K562 (cell line): ENCODE measurements at regions not wholly inside any gene's neighbourhood (a gene's known extent, or its start where the extent isn't known, plus 50 kb on each side); places are given as distances from the start of the nearest gene placed in this dataset.

Experiments
- ATAC-seq: fragments of 200-7000 bp; cut with Tn5 transposase; 3 replicates; pipeline ENCODE4 v1.9.1; 2020; ENCODE audit warnings: moderate library complexity
- BruUV-seq: library from RNA; stranded (reverse); fragments of 400-500 nt; replicated peaks from 2 replicates; lab custom pipeline; 2021; lab: Mats Ljungman, UMichigan
- CTCF ChIA-PET: fragments of 300-600 bp; formaldehyde crosslinking; extraction: SDS; loops from one replicate; lab custom pipeline; 2021; ENCODE audit warnings: low intra/inter-chr PET ratio; lab: Yijun Ruan, JAX
- POLR2A ChIA-PET: fragments of 300-600, 350-650 bp; sonication (Branson Sonifier 250); formaldehyde crosslinking; extraction: SDS; loops from one replicate; lab custom pipeline; 2021; ENCODE audit warnings: antibody characterized with exemption, inconsistent platforms; lab: Yijun Ruan, JAX
- DNase-seq, 4 experiments: peaks; one replicate each; pipeline versions ENCODE4 v3.0.0 to v3.0.0-alpha.2; 2011 to 2018; ENCODE audit warnings: low spot score in 3 of 4, mixed read lengths in 3 of 4; ENCODE audit errors: extremely low read depth in 1 of 4
- FAIRE-seq: peaks from 2 replicates; lab custom pipeline; 2011; peaks lifted over from hg19 to GRCh38; lab: Jason Lieb, UNC
- H2AFZ ChIP-seq: 2 replicates; pipeline ENCODE4 v1.6.0; 2011; ENCODE audit warnings: low read depth, low read length, control low read depth, inconsistent platforms
- H3K27ac ChIP-seq: fragments of 200-600 bp; 3 replicates; pipeline ENCODE4 v1.8.0; 2011; ENCODE audit warnings: low read depth, mild to moderate bottlenecking, control low read depth, inconsistent platforms, low read length, moderate library complexity, mixed read lengths; ENCODE audit errors: extremely low read depth
- H3K27me3 ChIP-seq, 2 experiments: fragments of 300-600 bp in 1 of 2; 2 replicates in 1 of 2; 3 replicates in 1 of 2; pipeline versions ENCODE4 v1.6.0 to v1.8.0; 2011; ENCODE audit warnings: inconsistent platforms in 2 of 2, low read length in 2 of 2, mild to moderate bottlenecking in 1 of 2, mixed read lengths in 1 of 2, moderate library complexity in 1 of 2; ENCODE audit not compliant: control insufficient read depth in 2 of 2, insufficient read depth in 2 of 2
- H3K36me3 ChIP-seq: fragments of 300-600 bp; 3 replicates; pipeline ENCODE4 v1.8.0; 2011; ENCODE audit warnings: mild to moderate bottlenecking, low read length, inconsistent platforms; ENCODE audit not compliant: control insufficient read depth, insufficient read depth
- H3K4me1 ChIP-seq, 2 experiments: fragments of 200-600 bp in 1 of 2; replicated peaks in 1 of 2; 2 replicates in 1 of 2; 3 replicates in 1 of 2; pipeline versions ENCODE4 v1.5.1 to v1.8.0; 2011; ENCODE audit warnings: inconsistent platforms in 2 of 2, low read length in 2 of 2, mild to moderate bottlenecking in 1 of 2, mixed read lengths in 1 of 2, moderate library complexity in 1 of 2; ENCODE audit not compliant: control insufficient read depth in 2 of 2, insufficient read depth in 2 of 2
- H3K4me2 ChIP-seq: 2 replicates; pipeline ENCODE4 v1.6.1; 2011; ENCODE audit warnings: low read length, control low read depth, inconsistent platforms, mixed read lengths; ENCODE audit not compliant: insufficient read depth
- H3K4me3 ChIP-seq: fragments of 200-600 bp; sonication (generic), shearing (Covaris generic); 2 replicates; pipeline ENCODE4 v1.5.1; 2016; ENCODE audit warnings: control low read depth, inconsistent platforms
- H3K79me2 ChIP-seq: fragments of 200-600 bp; 3 replicates; pipeline ENCODE4 v1.8.0; 2011; ENCODE audit warnings: low read length, inconsistent platforms; ENCODE audit not compliant: control insufficient read depth, insufficient read depth
- H3K9ac ChIP-seq, 2 experiments: 2 replicates each; pipeline versions ENCODE4 v1.6.0 to v1.6.1; 2011; ENCODE audit warnings: low read depth in 2 of 2, low read length in 2 of 2, control low read depth in 1 of 2, inconsistent platforms in 1 of 2, mild to moderate bottlenecking in 1 of 2, mixed read lengths in 1 of 2; ENCODE audit not compliant: insufficient read depth in 1 of 2
- H3K9me1 ChIP-seq: one replicate; pipeline ENCODE4 v1.6.0; 2011; ENCODE audit warnings: inconsistent platforms, mild to moderate bottlenecking, low read length, moderate library complexity; ENCODE audit not compliant: control insufficient read depth, insufficient read depth
- H3K9me3 ChIP-seq: replicated peaks from 2 replicates; pipeline ENCODE4 v1.5.1; 2011; ENCODE audit warnings: low read depth, low read length, inconsistent platforms; ENCODE audit not compliant: control insufficient read depth, insufficient read depth
- H4K20me1 ChIP-seq: replicated peaks from 2 replicates; pipeline ENCODE4 v1.6.1; 2011; ENCODE audit warnings: low read length, inconsistent platforms, mixed read lengths; ENCODE audit not compliant: control insufficient read depth, insufficient read depth
- CBX2 ChIP-seq: fragments of 200-600 bp; sonication (generic); IDR thresholded peaks from one replicate; pipeline ENCODE4 v1.6.1; 2012; ENCODE audit warnings: mild to moderate bottlenecking, low read length, inconsistent platforms; ENCODE audit not compliant: insufficient read depth, poor library complexity, severe bottlenecking
- CTCFL ChIP-seq: IDR thresholded peaks from 2 replicates; pipeline ENCODE4 v1.6.1; 2011; ENCODE audit warnings: borderline replicate concordance, low read depth, mild to moderate bottlenecking, moderate library complexity, low read length; ENCODE audit not compliant: insufficient read depth, poor library complexity, severe bottlenecking
- EGR1 ChIP-seq: fragments of 450-650 bp; conservative IDR thresholded peaks from 2 replicates; pipeline ENCODE4 v1.6.1; 2017; ENCODE audit warnings: mild to moderate bottlenecking
- HINFP ChIP-seq: fragments of 450-650 bp; conservative IDR thresholded peaks from 2 replicates; pipeline ENCODE4 v1.6.1; 2016; ENCODE audit warnings: missing genetic modification characterization, low read depth, mild to moderate bottlenecking, control low read depth, missing compliant biosample characterization
- ILF3 ChIP-seq: fragments of 450-650 bp; IDR thresholded peaks from 2 replicates; pipeline ENCODE4 v1.6.1; 2018; ENCODE audit warnings: antibody characterized with exemption, mild to moderate bottlenecking, moderate library complexity, borderline replicate concordance
- NFE2 ChIP-seq: IDR thresholded peaks from 2 replicates; pipeline ENCODE4 v1.6.1; 2014; ENCODE audit warnings: antibody characterized with exemption, low read depth
- RBFOX2 ChIP-seq: fragments of 200-400 bp; formaldehyde crosslinking; IDR thresholded peaks from 2 replicates; pipeline ENCODE4 v1.6.1; 2017; ENCODE audit warnings: low read depth, mild to moderate bottlenecking, low read length, moderate library complexity
- SAP30 ChIP-seq: fragments of 200-600 bp; sonication (generic); IDR thresholded peaks from 2 replicates; pipeline ENCODE4 v1.6.1; 2012; ENCODE audit warnings: borderline replicate concordance, low read depth, mild to moderate bottlenecking, moderate library complexity, low read length, control low read depth, inconsistent platforms; ENCODE audit not compliant: insufficient read depth, poor library complexity, severe bottlenecking
- SLC30A9 ChIP-seq: fragments of 250-450 bp; sonication (Bioruptor Pico); IDR thresholded peaks from 2 replicates; pipeline ENCODE4 v1.8.0; 2022; ENCODE audit warnings: mild to moderate bottlenecking, moderate library complexity
- TAF7 ChIP-seq: fragments of 450-650 bp; IDR thresholded peaks from 2 replicates; pipeline ENCODE4 v1.6.1; 2016; ENCODE audit warnings: missing genetic modification characterization, missing compliant biosample characterization
- ZNF316 ChIP-seq: fragments of 450-650 bp; IDR thresholded peaks from 2 replicates; pipeline ENCODE4 v1.6.1; 2016
- ZNF584 ChIP-seq: fragments of 200-800 bp; sonication (Bioruptor generic); IDR thresholded peaks from 2 replicates; pipeline ENCODE4 v1.6.1; 2016; ENCODE audit warnings: low read depth, mild to moderate bottlenecking, missing genetic modification characterization, missing compliant biosample characterization
- ZNF696 ChIP-seq: fragments of 250-450 bp; sonication (Bioruptor Pico); conservative IDR thresholded peaks from 2 replicates; pipeline ENCODE4 v1.4.0; 2020; ENCODE audit warnings: mild to moderate bottlenecking, moderate library complexity
- ZNF77 ChIP-seq: fragments of 250-450 bp; sonication (Bioruptor Pico); IDR thresholded peaks from 2 replicates; pipeline ENCODE4 v1.5.0; 2020
- WGBS: fragments of 100-300 bp; shearing (Covaris generic); methylation state at CpG from one replicate; pipeline ENCODE4 v1.1.6; 2016; ENCODE audit warnings: low coverage, mixed read lengths; ENCODE audit not compliant: insufficient coverage; ENCODE audit errors: missing lambda C conversion rate; 5-methylcytosine and 5-hydroxymethylcytosine counted together
- in situ Hi-C: fragments of 300-500 bp; cut with MboI; formaldehyde crosslinking; loops from 4 replicates; pipeline ENCODE4 v1.15.0; 2018; ENCODE audit warnings: inconsistent platforms, mixed read lengths
- intact Hi-C: fragments of 100-400 bp; cut with micrococcal nuclease; formaldehyde crosslinking; loops from 2 replicates; pipeline ENCODE4 v1.14.2; 2022

GRCh38 chr4:132313852-132314251 lies 835.2 kb upstream of the PCDH10 start:
- Histone ChIP-seq H3K4me3 (no peak overlapping the region), H3K27me3 (no peaks in the 10 kb centered on the region), H3K4me1 (no peaks in the 10 kb centered on the region), H3K27ac (no peak overlapping the region), H3K9ac (no peak overlapping the region), H3K79me2 (no peaks in the 10 kb centered on the region), H3K36me3 (no peaks in the 10 kb centered on the region), H2AFZ (no peak overlapping the region), H3K4me2 (no peak overlapping the region), H3K9me1 (no peaks in the 10 kb centered on the region), H4K20me1 (no peaks in the 10 kb centered on the region), H3K9me3 (no peaks in the 10 kb centered on the region)
- ChIA-PET POLR2A (no interaction called here), CTCF (no interaction called here)
- DNase-seq (no peak), ATAC-seq (no peak), FAIRE-seq (no peak)
- intact Hi-C loops (no loop called here), in situ Hi-C loops (no loop called here)
- 1% methylated on average over 7 of the region's 7 CpGs for WGBS
- BruUV-seq, result no TSS peak
- TF ChIP-seq NFE2 (no peak), TAF7 (tag) (no peak), CBX2 (no peak), ILF3 (no peak), ZNF77 (CRISPR knock-in tag) (no peak), SAP30 (no peak)

- H3K4me1 ChIP-seq, result no peaks in the 10 kb centered on the region
- TF ChIP-seq SLC30A9, result no peak
- TF ChIP-seq ZNF696, result no peak
- no peak for TF ChIP-seq EGR1
- TF ChIP-seq ZNF316, result no peak
- TF ChIP-seq HINFP (tag), result no peak
- no peak for TF ChIP-seq CTCFL
- no peak for TF ChIP-seq ZNF584 (CRISPR knock-in tag)
- no peak for TF ChIP-seq RBFOX2
- ChIA-PET POLR2A (no interaction called here), CTCF (no interaction called here)
- no peak overlapping the region for H2AFZ ChIP-seq
- no peak overlapping the region for H3K27ac ChIP-seq
- no peak for DNase-seq
- intact Hi-C loops (no loop called here), in situ Hi-C loops (no loop called here)
- H3K36me3 ChIP-seq, result no peaks in the 10 kb centered on the region
- no peak overlapping the region for H3K9ac ChIP-seq
- H3K79me2 ChIP-seq, result no peaks in the 10 kb centered on the region
- BruUV-seq, result no TSS peak
- no peak for FAIRE-seq
- ATAC-seq, result no peak
- no peaks in the 10 kb centered on the region for H3K9me3 ChIP-seq
- WGBS, result 0% methylated on average over 2 of the region's 2 CpGs
- no peaks in the 10 kb centered on the region for H3K27me3 ChIP-seq
- no peaks in the 10 kb centered on the region for H4K20me1 ChIP-seq
- H3K9me1 ChIP-seq, result no peaks in the 10 kb centered on the region
- H3K4me2 ChIP-seq, result no peak overlapping the region
- H3K4me3 ChIP-seq, result no peak overlapping the region
Observed at GRCh38 chr4:132316738-132317137, 832.4 kb upstream of the PCDH10 start.
